ENCODE measurements at regions not wholly inside any gene's neighbourhood (a gene's known extent, or its start where the extent isn't known, plus 50 kb on each side); places are given as distances from the start of the nearest gene placed in this dataset.

DNA sequence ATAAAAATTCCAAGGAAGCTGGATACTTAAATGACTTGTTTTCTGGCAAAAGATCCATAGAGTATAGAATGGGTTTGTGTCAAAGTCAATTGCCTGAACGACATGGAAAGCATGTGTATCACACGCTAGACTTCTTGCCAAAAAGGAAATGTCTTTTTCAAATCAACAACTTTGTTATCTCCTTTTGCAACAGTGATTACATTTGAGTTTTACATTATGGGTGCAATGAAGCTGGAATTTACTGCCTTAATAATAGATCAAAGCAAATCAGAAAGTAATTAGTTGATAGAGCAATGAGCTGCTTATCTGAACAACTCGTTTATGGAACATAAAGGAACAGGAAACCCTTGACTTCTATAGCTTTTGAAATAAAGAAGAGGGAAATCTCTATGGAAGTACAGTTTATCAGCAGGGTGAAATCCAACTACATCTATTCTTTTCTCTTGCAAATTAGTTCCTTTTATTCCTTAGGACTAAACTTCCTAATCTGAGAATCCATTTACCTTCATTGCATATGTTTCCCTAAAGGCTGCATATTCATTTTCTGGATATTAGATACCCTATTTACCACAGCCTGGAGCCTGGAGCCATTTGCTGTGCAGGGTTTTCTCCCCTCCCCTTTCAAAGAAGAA lies 415.1 kb upstream of the NECTIN3 start:
- ATAC-seq (no peak), FAIRE-seq (no peak), DNase-seq (ENCODE audit: extremely low read depth in 1 of 4, low spot score in 3 of 4) (no peak)
- Histone ChIP-seq H3K79me2 (ENCODE audit: control insufficient read depth, insufficient read depth, low read length) (no peaks in the 10 kb centered on the region), H4K20me1 (replicated peaks; ENCODE audit: control insufficient read depth, insufficient read depth, low read length) (no peaks in the 10 kb centered on the region), H3K4me3 (no peak overlapping the region), H3K27ac (ENCODE audit: extremely low read depth, low read depth, low read length) (no peak overlapping the region), H3K36me3 (ENCODE audit: control insufficient read depth, insufficient read depth, low read length) (peaks cover 2% of the 10 kb centered on the region; the same call in 1 of the 3 replicates), H2AFZ (ENCODE audit: low read depth, low read length) (no peak overlapping the region), H3K4me1 (replicated peaks in 1 of 2; ENCODE audit: control insufficient read depth in 2 of 2, insufficient read depth in 2 of 2, low read length in 2 of 2) (no peaks in the 10 kb centered on the region), H3K9me1 (ENCODE audit: control insufficient read depth, insufficient read depth, low read length) (no peaks in the 10 kb centered on the region), H3K4me2 (ENCODE audit: insufficient read depth, low read length) (no peak overlapping the region), H3K27me3 (ENCODE audit: control insufficient read depth in 2 of 2, insufficient read depth in 2 of 2, low read length in 2 of 2) (no peaks in the 10 kb centered on the region), H3K9ac (ENCODE audit: insufficient read depth in 1 of 2, low read depth in 2 of 2, low read length in 2 of 2) (no peak overlapping the region), H3K9me3 (replicated peaks; ENCODE audit: control insufficient read depth, insufficient read depth, low read depth, low read length) (no peaks in the 10 kb centered on the region)
- intact Hi-C loops (cut with micrococcal nuclease) (no loop called here), in situ Hi-C loops (cut with MboI) (no loop called here)
- TF ChIP-seq, protein P1, sequence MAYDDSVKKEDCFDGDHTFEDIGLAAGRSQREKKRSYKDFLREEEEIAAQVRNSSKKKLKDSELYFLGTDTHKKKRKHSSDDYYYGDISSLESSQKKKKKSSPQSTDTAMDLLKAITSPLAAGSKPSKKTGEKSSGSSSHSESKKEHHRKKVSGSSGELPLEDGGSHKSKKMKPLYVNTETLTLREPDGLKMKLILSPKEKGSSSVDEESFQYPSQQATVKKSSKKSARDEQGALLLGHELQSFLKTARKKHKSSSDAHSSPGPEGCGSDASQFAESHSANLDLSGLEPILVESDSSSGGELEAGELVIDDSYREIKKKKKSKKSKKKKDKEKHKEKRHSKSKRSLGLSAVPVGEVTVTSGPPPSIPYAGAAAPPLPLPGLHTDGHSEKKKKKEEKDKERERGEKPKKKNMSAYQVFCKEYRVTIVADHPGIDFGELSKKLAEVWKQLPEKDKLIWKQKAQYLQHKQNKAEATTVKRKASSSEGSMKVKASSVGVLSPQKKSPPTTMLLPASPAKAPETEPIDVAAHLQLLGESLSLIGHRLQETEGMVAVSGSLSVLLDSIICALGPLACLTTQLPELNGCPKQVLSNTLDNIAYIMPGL (CRISPR knock-in tag; IDR thresholded peaks at IDR 0.05) = no peak
- TF ChIP-seq ZNF23 (CRISPR knock-in tag; IDR thresholded peaks at IDR 0.05) (no peak), POLR2A (conservative IDR thresholded peaks at IDR 0.05) (no peak), WHSC1 (IDR thresholded peaks at IDR 0.05; ENCODE audit: low read length) (no peak), RAD51 (IDR thresholded peaks at IDR 0.05; ENCODE audit: borderline replicate concordance, low read depth) (no peak), CREB1 (IDR thresholded peaks at IDR 0.05) (no peak), CREB1 (CRISPR knock-in tag; IDR thresholded peaks at IDR 0.05) (no peak)
- CTCF ChIA-PET (ENCODE audit: low intra/inter-chr PET ratio) = no interaction called here
- BruUV-seq (replicated peaks) = no TSS peak
- POLR2A ChIA-PET = no interaction called here
- 55% methylated on average over 3 of the region's 3 CpGs for WGBS (ENCODE audit: insufficient coverage, low coverage, missing lambda C conversion rate)

All from K562 (cell line).